H1 (cell line): ENCODE measurements at regions not wholly inside any gene's neighbourhood (a gene's known extent, or its start where the extent isn't known, plus 50 kb on each side); places are given as distances from the start of the nearest gene placed in this dataset.

ENCODE experiments used
- EP300 ChIP-seq, 2 experiments: IDR thresholded peaks; 1 replicate in 1 of 2; 2 replicates in 1 of 2; pipeline ENCODE4 v1.6.1; 2011 to 2012; ENCODE audit warnings: low read depth in 2 of 2, low read length in 2 of 2, mild to moderate bottlenecking in 2 of 2, borderline replicate concordance in 1 of 2, inconsistent platforms in 1 of 2, moderate library complexity in 1 of 2
- HDAC6 ChIP-seq: IDR thresholded peaks from one replicate; pipeline ENCODE4 v1.7.1; 2012; ENCODE audit warnings: low read depth, mild to moderate bottlenecking, inconsistent platforms, low read length, moderate library complexity
- JUN ChIP-seq: IDR thresholded peaks from 2 replicates; pipeline ENCODE4 v1.6.1; 2011; ENCODE audit warnings: low read depth, mild to moderate bottlenecking, improper control_type of control experiment, low read length
- KDM4A ChIP-seq: IDR thresholded peaks from one replicate; pipeline ENCODE4 v1.7.1; 2012; ENCODE audit warnings: low read depth, mild to moderate bottlenecking, moderate library complexity, low read length, inconsistent platforms; ENCODE audit not compliant: severe bottlenecking
- KDM5A ChIP-seq: fragments of 200-600 bp; IDR thresholded peaks from 2 replicates; pipeline ENCODE4 v1.7.1; 2012; ENCODE audit warnings: mild to moderate bottlenecking, low read length, inconsistent platforms, mixed read lengths
- POLR2A ChIP-seq, 2 experiments: IDR thresholded peaks; 1 replicate in 1 of 2; 2 replicates in 1 of 2; pipeline ENCODE4 v1.6.1; 2011; ENCODE audit warnings: low read depth in 2 of 2, low read length in 2 of 2, mild to moderate bottlenecking in 2 of 2; ENCODE audit errors: control extremely low read depth in 1 of 2
- POLR2AphosphoS5 ChIP-seq: IDR thresholded peaks from 2 replicates; pipeline ENCODE4 v1.6.1; 2011; ENCODE audit warnings: low read depth, low read length
- POU5F1 ChIP-seq: IDR thresholded peaks from 2 replicates; pipeline ENCODE4 v1.6.1; 2011; ENCODE audit warnings: low read depth, mild to moderate bottlenecking, low read length, moderate library complexity
- RNF2 ChIP-seq: fragments of 200-900, 300-1000 bp; sonication (generic); IDR thresholded peaks from 2 replicates; pipeline ENCODE4 v1.7.1; 2016; ENCODE audit warnings: borderline replicate concordance, low read depth, mild to moderate bottlenecking, antibody characterized with exemption, low read length; ENCODE audit not compliant: poor library complexity, severe bottlenecking; ENCODE audit errors: missing control alignments
- SP1 ChIP-seq: IDR thresholded peaks from 2 replicates; pipeline ENCODE4 v1.6.1; 2011; ENCODE audit warnings: low read depth, low read length
- SRF ChIP-seq: IDR thresholded peaks from 2 replicates; pipeline ENCODE4 v1.6.1; 2011; ENCODE audit warnings: mild to moderate bottlenecking, low read depth, low read length, moderate library complexity
- TBP ChIP-seq: IDR thresholded peaks from 2 replicates; pipeline ENCODE4 v1.6.1; 2011; ENCODE audit warnings: low read depth, low read length, improper control_type of control experiment
- TCF12 ChIP-seq: IDR thresholded peaks from 2 replicates; pipeline ENCODE4 v1.6.1; 2011; ENCODE audit warnings: low read depth, mild to moderate bottlenecking, low read length
- YY1 ChIP-seq: IDR thresholded peaks from 2 replicates; pipeline ENCODE4 v1.6.1; 2011; ENCODE audit warnings: low read depth, mild to moderate bottlenecking, low read length
- TF ChIP-seq, protein P1 (sequence below): IDR thresholded peaks from 2 replicates; pipeline ENCODE4 v1.6.1; 2012; ENCODE audit warnings: inconsistent platforms

DNA sequence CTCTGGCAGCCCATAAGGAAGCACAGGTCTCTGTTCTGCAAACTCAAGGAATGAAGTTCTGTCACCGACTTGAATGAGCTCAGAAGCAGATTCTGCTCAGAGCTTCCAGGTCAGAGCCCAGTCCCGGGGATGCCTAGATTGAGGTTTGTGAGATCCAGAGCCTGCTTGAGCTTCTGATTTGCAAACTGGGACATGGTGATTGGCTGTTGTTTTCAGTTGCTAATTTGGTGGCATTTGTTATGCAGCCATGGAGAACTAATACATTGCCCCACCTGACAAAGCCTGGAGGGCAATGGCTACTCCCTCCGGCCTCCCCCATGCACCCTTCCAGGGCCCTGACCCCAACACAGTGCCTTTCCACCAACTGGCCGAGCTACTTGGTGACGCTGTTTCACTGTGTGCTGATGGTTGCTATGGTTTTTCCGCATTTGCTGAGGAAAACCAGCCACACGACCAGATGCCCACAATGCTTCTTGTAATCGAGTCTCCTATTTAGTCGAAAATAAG is 379.5 kb upstream of the ATP10A start (continued):
- TF ChIP-seq POLR2A (IDR thresholded peaks at IDR 0.05; ENCODE audit: control extremely low read depth in 1 of 2, low read depth in 2 of 2, low read length in 2 of 2) (peak in 1 of 2 experiments; percentile 78; a peak in 2 of 3 replicates), POU5F1 (0 out of 2 replicates have a peak, but pooled peaks have one; percentile 13), TCF12 (0 out of 2 replicates have a peak, but pooled peaks have one; percentile 16), KDM4A (no peak), SRF (no peak), TBP (peak; percentile 62), JUN (no peak), EP300 (IDR thresholded peaks at IDR 0.05; ENCODE audit: borderline replicate concordance in 1 of 2, low read depth in 2 of 2, low read length in 2 of 2) (peak in 1 of 2 experiments; percentile 58; a peak in 1 of 3 replicates), POLR2AphosphoS5 (peak; percentile 84), HDAC6 (no peak), SP1 (peak; percentile 45), YY1 (peak; percentile 84), KDM5A (no peak), RNF2 (no peak)
- TF ChIP-seq, protein P1, sequence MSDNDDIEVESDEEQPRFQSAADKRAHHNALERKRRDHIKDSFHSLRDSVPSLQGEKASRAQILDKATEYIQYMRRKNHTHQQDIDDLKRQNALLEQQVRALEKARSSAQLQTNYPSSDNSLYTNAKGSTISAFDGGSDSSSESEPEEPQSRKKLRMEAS = peak; percentile 53
